ENCODE measurements at regions not wholly inside any gene's neighbourhood (a gene's known extent, or its start where the extent isn't known, plus 50 kb on each side); places are given as distances from the start of the nearest gene placed in this dataset.

GRCh38 chr14:82731526-82731925 is 1197.9 kb upstream of the SEL1L start:
- no peaks in the 10 kb centered on the region for H3K9me3 ChIP-seq (ENCODE audit: control insufficient read depth, insufficient read depth, low read length)
- intact Hi-C loops (cut with micrococcal nuclease) = no loop called here
- H3K27ac ChIP-seq (ENCODE audit: low read length) = no peak overlapping the region
- H3K27ac Mint-ChIP-seq = no peak overlapping the region
- peaks cover 10 to 15% of the 10 kb centered on the region in 2 donors for H3K9me3 Mint-ChIP-seq
- no peaks in the 10 kb centered on the region for H3K4me1 Mint-ChIP-seq
- no peaks in the 10 kb centered on the region for H3K4me1 ChIP-seq (ENCODE audit: control insufficient read depth, insufficient read depth, low read length)
- TF ChIP-seq CTCF (IDR thresholded peaks at IDR 0.05) = no peak
- DNase-seq (no peak), ATAC-seq (no peak)
- no peaks in the 10 kb centered on the region for H3K27me3 Mint-ChIP-seq (ENCODE audit: low read depth in 2 of 2)
- 77% methylated on average over 2 of the region's 4 CpGs for WGBS (ENCODE audit: insufficient coverage)
- H3K4me3 ChIP-seq (ENCODE audit: low read length) = no peak overlapping the region
- no peak overlapping the region for H3K4me3 Mint-ChIP-seq
- H3K27me3 ChIP-seq (ENCODE audit: control insufficient read depth, insufficient read depth, low read length) = no peaks in the 10 kb centered on the region
- H3K36me3 Mint-ChIP-seq = peaks cover 6% of the 10 kb centered on the region
- no peaks in the 10 kb centered on the region for H3K36me3 ChIP-seq (ENCODE audit: control insufficient read depth, insufficient read depth, low read length)

GRCh38 chr14:82740547-82740946 is 1206.9 kb upstream of the SEL1L start:
- Mint-ChIP-seq H3K36me3 (no peaks in the 10 kb centered on the region), H3K4me3 (no peak overlapping the region), H3K4me1 (no peaks in the 10 kb centered on the region), H3K27ac (no peak overlapping the region), H3K27me3 (ENCODE audit: low read depth in 2 of 2) (no peaks in the 10 kb centered on the region), H3K9me3 (peaks cover 16% of the 10 kb centered on the region in 2 donors)
- no peaks in the 10 kb centered on the region for H3K9me3 ChIP-seq (ENCODE audit: control insufficient read depth, insufficient read depth, low read length)
- intact Hi-C loops (cut with micrococcal nuclease) = no loop called here
- WGBS (ENCODE audit: insufficient coverage) = 80% methylated on average over 1 of the region's 4 CpGs
- no peak for ATAC-seq
- no peaks in the 10 kb centered on the region for H3K4me1 ChIP-seq (ENCODE audit: control insufficient read depth, insufficient read depth, low read length)
- DNase-seq = no peak
- no peak for TF ChIP-seq CTCF (IDR thresholded peaks at IDR 0.05)
- no peak overlapping the region for H3K27ac ChIP-seq (ENCODE audit: low read length)
- H3K36me3 ChIP-seq (ENCODE audit: control insufficient read depth, insufficient read depth, low read length) = no peaks in the 10 kb centered on the region
- no peak overlapping the region for H3K4me3 ChIP-seq (ENCODE audit: low read length)
- no peaks in the 10 kb centered on the region for H3K27me3 ChIP-seq (ENCODE audit: control insufficient read depth, insufficient read depth, low read length)

GRCh38 chr14:82755476-82755875 is 1221.8 kb upstream of the SEL1L start:
- Histone ChIP-seq H3K9me3 (ENCODE audit: control insufficient read depth, insufficient read depth, low read length) (peaks cover 3% of the 10 kb centered on the region), H3K36me3 (ENCODE audit: control insufficient read depth, insufficient read depth, low read length) (no peaks in the 10 kb centered on the region), H3K27me3 (ENCODE audit: control insufficient read depth, insufficient read depth, low read length) (no peaks in the 10 kb centered on the region), H3K27ac (ENCODE audit: low read length) (no peak overlapping the region), H3K4me3 (ENCODE audit: low read length) (no peak overlapping the region), H3K4me1 (ENCODE audit: control insufficient read depth, insufficient read depth, low read length) (no peaks in the 10 kb centered on the region)
- no peaks in the 10 kb centered on the region for H3K27me3 Mint-ChIP-seq (ENCODE audit: low read depth in 2 of 2)
- H3K4me3 Mint-ChIP-seq = no peak overlapping the region
- 96% methylated on average over 2 of the region's 3 CpGs for WGBS (ENCODE audit: insufficient coverage)
- intact Hi-C loops (cut with micrococcal nuclease) = no loop called here
- peaks cover 13% of the 10 kb centered on the region for H3K36me3 Mint-ChIP-seq
- peaks cover 12 to 13% of the 10 kb centered on the region in 2 donors for H3K9me3 Mint-ChIP-seq
- H3K27ac Mint-ChIP-seq = no peak overlapping the region
- DNase-seq (no peak), ATAC-seq (no peak)
- H3K4me1 Mint-ChIP-seq = no peaks in the 10 kb centered on the region
- no peak for TF ChIP-seq CTCF (IDR thresholded peaks at IDR 0.05)

GRCh38 chr14:82755923-82756322 is 1222.3 kb upstream of the SEL1L start:
- no peaks in the 10 kb centered on the region for H3K27me3 ChIP-seq (ENCODE audit: control insufficient read depth, insufficient read depth, low read length)
- H3K36me3 ChIP-seq (ENCODE audit: control insufficient read depth, insufficient read depth, low read length) = no peaks in the 10 kb centered on the region
- Mint-ChIP-seq H3K27ac (no peak overlapping the region), H3K27me3 (ENCODE audit: low read depth in 2 of 2) (no peaks in the 10 kb centered on the region), H3K36me3 (peaks cover 13% of the 10 kb centered on the region), H3K9me3 (peaks cover 12 to 13% of the 10 kb centered on the region in 2 donors), H3K4me3 (no peak overlapping the region), H3K4me1 (no peaks in the 10 kb centered on the region)
- peaks cover 3% of the 10 kb centered on the region for H3K9me3 ChIP-seq (ENCODE audit: control insufficient read depth, insufficient read depth, low read length)
- intact Hi-C loops (cut with micrococcal nuclease) = no loop called here
- no peak for ATAC-seq
- H3K4me3 ChIP-seq (ENCODE audit: low read length) = no peak overlapping the region
- no peak overlapping the region for H3K27ac ChIP-seq (ENCODE audit: low read length)
- no peaks in the 10 kb centered on the region for H3K4me1 ChIP-seq (ENCODE audit: control insufficient read depth, insufficient read depth, low read length)
- TF ChIP-seq CTCF (IDR thresholded peaks at IDR 0.05) = no peak
- 93% methylated on average over 1 of the region's 1 CpG for WGBS (ENCODE audit: insufficient coverage)
- DNase-seq = no peak

Measured in natural killer cell (primary cell).